Breast epithelium (tissue), 4 donors: ENCODE measurements at regions not wholly inside any gene's neighbourhood (a gene's known extent, or its start where the extent isn't known, plus 50 kb on each side); places are given as distances from the start of the nearest gene placed in this dataset.

Experiments
- DNase-seq, 2 donors: peaks; one replicate each; pipeline ENCODE4 v3.0.0-alpha.2; 2019; ENCODE audit warnings: low spot score in 2 of 2
- H3K27ac ChIP-seq, 2 donors: fragments of 200-600 bp; sonication (generic) in 1 of 2; one replicate each; pipeline ENCODE4 v1.5.1; 2016 to 2019; ENCODE audit warnings: mild to moderate bottlenecking in 1 of 2
- H3K27me3 ChIP-seq, 2 donors: fragments of 200-600 bp; sonication (generic) in 1 of 2; one replicate each; pipeline versions ENCODE4 v1.5.1 to v1.6.0; 2017 to 2019; ENCODE audit warnings: control low read depth in 1 of 2, mild to moderate bottlenecking in 1 of 2
- H3K36me3 ChIP-seq: fragments of 200-600 bp; one replicate; pipeline ENCODE4 v1.5.1; 2019
- H3K4me1 ChIP-seq, 2 donors: fragments of 200-600 bp; sonication (generic); one replicate each; pipeline ENCODE4 v1.5.1; 2016 to 2019; ENCODE audit warnings: control low read depth in 1 of 2
- H3K4me3 ChIP-seq, 3 donors: fragments of 200-600 bp; sonication (generic); 1 replicate in 2 of 3; 2 replicates in 1 of 3; pipeline ENCODE4 v1.5.1; 2016 to 2019; ENCODE audit warnings: mild to moderate bottlenecking in 3 of 3, moderate library complexity in 2 of 3
- H3K9me3 ChIP-seq, 2 donors: fragments of 200-600 bp; sonication (generic) in 1 of 2; one replicate each; pipeline ENCODE4 v1.5.1; 2016 to 2019; ENCODE audit warnings: control low read depth in 1 of 2
- CTCF ChIP-seq, 3 donors: fragments of 450-650 bp; IDR thresholded peaks; one replicate each; pipeline ENCODE4 v1.5.1; 2016 to 2017; ENCODE audit warnings: antibody characterized with exemption in 3 of 3, mild to moderate bottlenecking in 3 of 3, moderate library complexity in 3 of 3
- POLR2A ChIP-seq: fragments of 450-650 bp; IDR thresholded peaks from one replicate; pipeline ENCODE4 v1.6.1; 2016; ENCODE audit warnings: antibody characterized with exemption, mild to moderate bottlenecking, moderate library complexity
- POLR2AphosphoS5 ChIP-seq, 3 donors: sonication (generic); formaldehyde crosslinking; IDR thresholded peaks; one replicate each; pipeline ENCODE4 v1.6.1; 2017; ENCODE audit warnings: antibody characterized with exemption in 3 of 3
- intact Hi-C: fragments of 100-400 bp; cut with DNase I; formaldehyde crosslinking; loops from one replicate; pipeline ENCODE4 v1.15.1; 2023; ENCODE audit warnings: low total_unique reads

- intact Hi-C loops: no loop called here
- Histone ChIP-seq H3K36me3 (no peaks in the 10 kb centered on the region), H3K9me3 (no peaks in the 10 kb centered on the region), H3K27me3 (no peaks in the 10 kb centered on the region), H3K4me3 (no peak overlapping the region), H3K27ac (no peak overlapping the region), H3K4me1 (no peaks in the 10 kb centered on the region)
- TF ChIP-seq POLR2AphosphoS5 (IDR thresholded peaks at IDR 0.05) (no peak), POLR2A (no peak), CTCF (IDR thresholded peaks at IDR 0.05) (no peak)
- no peak for DNase-seq
Measured at GRCh38 chr2:7411691-7412090, 494.5 kb downstream of the RNF144A start.

GRCh38 chr2:7417845-7418742 lies 500.9 kb downstream of the RNF144A start:
- intact Hi-C loops: no loop called here
- TF ChIP-seq CTCF (IDR thresholded peaks at IDR 0.05): no peak
- no peak for TF ChIP-seq POLR2A
- no peak for TF ChIP-seq POLR2AphosphoS5 (IDR thresholded peaks at IDR 0.05)

GRCh38 chr2:7419186-7419585 lies 502.0 kb downstream of the RNF144A start:
- H3K27ac ChIP-seq: no peak overlapping the region
- no peak for DNase-seq
- no peaks in the 10 kb centered on the region for H3K36me3 ChIP-seq
- no peaks in the 10 kb centered on the region for H3K4me1 ChIP-seq
- TF ChIP-seq POLR2AphosphoS5 (IDR thresholded peaks at IDR 0.05): no peak
- H3K9me3 ChIP-seq: no peaks in the 10 kb centered on the region
- no peak overlapping the region for H3K4me3 ChIP-seq
- intact Hi-C loops: no loop called here
- H3K27me3 ChIP-seq: no peaks in the 10 kb centered on the region

More at GRCh38 chr2:7417845-7418742, 500.9 kb downstream of the RNF144A start:
- Histone ChIP-seq H3K36me3 (no peaks in the 10 kb centered on the region), H3K27ac (no peak overlapping the region), H3K27me3 (no peaks in the 10 kb centered on the region), H3K4me3 (no peak overlapping the region), H3K9me3 (no peaks in the 10 kb centered on the region), H3K4me1 (no peaks in the 10 kb centered on the region)
- no peak for DNase-seq

GRCh38 chr2:7419814-7420311 lies 502.7 kb downstream of the RNF144A start:
- DNase-seq: no peak
- Histone ChIP-seq H3K36me3 (no peaks in the 10 kb centered on the region), H3K4me3 (no peak overlapping the region), H3K27me3 (no peaks in the 10 kb centered on the region), H3K4me1 (no peaks in the 10 kb centered on the region), H3K27ac (no peak overlapping the region), H3K9me3 (no peaks in the 10 kb centered on the region)
- intact Hi-C loops: no loop called here
- no peak for TF ChIP-seq POLR2AphosphoS5 (IDR thresholded peaks at IDR 0.05)

- no peaks in the 10 kb centered on the region for H3K4me1 ChIP-seq
- intact Hi-C loops: no loop called here
- TF ChIP-seq POLR2A (no peak), POLR2AphosphoS5 (IDR thresholded peaks at IDR 0.05) (no peak), CTCF (IDR thresholded peaks at IDR 0.05) (no peak)
- no peaks in the 10 kb centered on the region for H3K27me3 ChIP-seq
- H3K4me3 ChIP-seq: no peak overlapping the region
- H3K36me3 ChIP-seq: no peaks in the 10 kb centered on the region
- no peaks in the 10 kb centered on the region for H3K9me3 ChIP-seq
- H3K27ac ChIP-seq: no peak overlapping the region
- no peak for DNase-seq
Measured at GRCh38 chr2:7420530-7420929, 503.3 kb downstream of the RNF144A start.

GRCh38 chr2:7424481-7424880 lies 507.3 kb downstream of the RNF144A start:
- Histone ChIP-seq H3K27ac (no peak overlapping the region), H3K4me3 (no peak overlapping the region), H3K9me3 (no peaks in the 10 kb centered on the region), H3K4me1 (no peaks in the 10 kb centered on the region), H3K36me3 (no peaks in the 10 kb centered on the region), H3K27me3 (no peaks in the 10 kb centered on the region)
- DNase-seq: no peak
- intact Hi-C loops: no loop called here
- no peak for TF ChIP-seq POLR2A
- TF ChIP-seq CTCF (IDR thresholded peaks at IDR 0.05): no peak
- no peak for TF ChIP-seq POLR2AphosphoS5 (IDR thresholded peaks at IDR 0.05)
